ENCODE measurements at regions not wholly inside any gene's neighbourhood (a gene's known extent, or its start where the extent isn't known, plus 50 kb on each side); places are given as distances from the start of the nearest gene placed in this dataset.

- TF ChIP-seq CTCF (CRISPR knock-in tag; IDR thresholded peaks at IDR 0.05): no peak
- no peak for TF ChIP-seq ZSCAN29 (CRISPR knock-in tag; conservative IDR thresholded peaks at IDR 0.05)
- no peak for TF ChIP-seq HNF1B (CRISPR knock-in tag; IDR thresholded peaks at IDR 0.05)
- TF ChIP-seq KMT2B (CRISPR knock-in tag; IDR thresholded peaks at IDR 0.05): no peak
- no peak for TF ChIP-seq ZNF317 (CRISPR knock-in tag; IDR thresholded peaks at IDR 0.05)
- no peak for TF ChIP-seq CEBPZ (IDR thresholded peaks at IDR 0.05; ENCODE audit: low read length)
- no peak for TF ChIP-seq ZNF468 (CRISPR knock-in tag; IDR thresholded peaks at IDR 0.05)
- no peak for TF ChIP-seq ASH2L (IDR thresholded peaks at IDR 0.05; ENCODE audit: insufficient read length, low read depth, low read length)
- no peak for TF ChIP-seq BCL6 (CRISPR knock-in tag; IDR thresholded peaks at IDR 0.05)
- no peak for TF ChIP-seq ELF4 (CRISPR knock-in tag; IDR thresholded peaks at IDR 0.05; ENCODE audit: borderline replicate concordance)
- TF ChIP-seq LRRFIP1 (CRISPR knock-in tag; conservative IDR thresholded peaks at IDR 0.05): no peak
Observed at GRCh38 chr3:168959731-168960130, 703.8 kb downstream of the MECOM start.
